BJ (cell line): ENCODE measurements at regions not wholly inside any gene's neighbourhood (a gene's known extent, or its start where the extent isn't known, plus 50 kb on each side); places are given as distances from the start of the nearest gene placed in this dataset.

ENCODE experiments used
- CTCF ChIA-PET: fragments of 350-600 bp; formaldehyde crosslinking; extraction: SDS; loops from one replicate; lab custom pipeline; 2021; ENCODE audit warnings: antibody characterized with exemption, inconsistent platforms; lab: Yijun Ruan, JAX
- POLR2A ChIA-PET: fragments of 300-600 bp; sonication (Branson Sonifier 250); formaldehyde crosslinking; extraction: SDS; loops from one replicate; lab custom pipeline; 2021; ENCODE audit warnings: antibody characterized with exemption; lab: Charles Lee
- DNase-seq: peaks from one replicate; pipeline ENCODE4 v3.0.0-alpha.2; 2011; ENCODE audit warnings: low read depth
- H3K27me3 ChIP-seq: 2 replicates; pipeline ENCODE4 v1.6.0; 2011; ENCODE audit warnings: low read length; ENCODE audit not compliant: control insufficient read depth, insufficient read depth
- H3K36me3 ChIP-seq: 2 replicates; pipeline ENCODE4 v1.5.1; 2011; ENCODE audit warnings: low read length; ENCODE audit not compliant: control insufficient read depth, insufficient read depth
- H3K4me3 ChIP-seq: 2 replicates; pipeline ENCODE4 v1.5.1; 2011; ENCODE audit warnings: low read depth, mild to moderate bottlenecking, control low read depth, low read length
- TF ChIP-seq, protein P1 (sequence below): IDR thresholded peaks from 2 replicates; pipeline ENCODE4 v1.5.1; 2011; ENCODE audit warnings: low read depth, mild to moderate bottlenecking, control low read depth, inconsistent platforms, low read length, moderate library complexity; ENCODE audit not compliant: insufficient read depth

DNA sequence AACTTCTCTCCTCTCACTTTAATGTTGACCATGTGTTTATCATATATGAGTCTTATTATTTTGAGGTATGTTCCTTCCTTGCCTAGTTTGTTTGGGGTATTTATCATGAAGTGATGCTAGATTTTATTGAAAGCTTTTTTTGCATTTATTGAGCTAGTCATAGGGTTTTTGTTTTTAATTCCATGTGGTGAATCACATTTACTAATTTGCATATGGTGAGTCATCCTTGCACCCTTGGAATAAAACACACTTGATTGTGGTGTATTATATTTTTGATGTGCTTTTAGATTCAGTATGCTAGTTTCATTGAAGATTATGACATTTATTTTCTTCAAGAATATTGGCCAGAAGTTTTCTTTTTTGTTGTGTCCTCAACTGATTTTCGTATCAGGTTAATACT, 464.6 kb downstream of the PCDH18 start:
- ChIA-PET CTCF (no interaction called here), POLR2A (no interaction called here)
- TF ChIP-seq, protein P1, sequence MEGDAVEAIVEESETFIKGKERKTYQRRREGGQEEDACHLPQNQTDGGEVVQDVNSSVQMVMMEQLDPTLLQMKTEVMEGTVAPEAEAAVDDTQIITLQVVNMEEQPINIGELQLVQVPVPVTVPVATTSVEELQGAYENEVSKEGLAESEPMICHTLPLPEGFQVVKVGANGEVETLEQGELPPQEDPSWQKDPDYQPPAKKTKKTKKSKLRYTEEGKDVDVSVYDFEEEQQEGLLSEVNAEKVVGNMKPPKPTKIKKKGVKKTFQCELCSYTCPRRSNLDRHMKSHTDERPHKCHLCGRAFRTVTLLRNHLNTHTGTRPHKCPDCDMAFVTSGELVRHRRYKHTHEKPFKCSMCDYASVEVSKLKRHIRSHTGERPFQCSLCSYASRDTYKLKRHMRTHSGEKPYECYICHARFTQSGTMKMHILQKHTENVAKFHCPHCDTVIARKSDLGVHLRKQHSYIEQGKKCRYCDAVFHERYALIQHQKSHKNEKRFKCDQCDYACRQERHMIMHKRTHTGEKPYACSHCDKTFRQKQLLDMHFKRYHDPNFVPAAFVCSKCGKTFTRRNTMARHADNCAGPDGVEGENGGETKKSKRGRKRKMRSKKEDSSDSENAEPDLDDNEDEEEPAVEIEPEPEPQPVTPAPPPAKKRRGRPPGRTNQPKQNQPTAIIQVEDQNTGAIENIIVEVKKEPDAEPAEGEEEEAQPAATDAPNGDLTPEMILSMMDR: no peak

DNA sequence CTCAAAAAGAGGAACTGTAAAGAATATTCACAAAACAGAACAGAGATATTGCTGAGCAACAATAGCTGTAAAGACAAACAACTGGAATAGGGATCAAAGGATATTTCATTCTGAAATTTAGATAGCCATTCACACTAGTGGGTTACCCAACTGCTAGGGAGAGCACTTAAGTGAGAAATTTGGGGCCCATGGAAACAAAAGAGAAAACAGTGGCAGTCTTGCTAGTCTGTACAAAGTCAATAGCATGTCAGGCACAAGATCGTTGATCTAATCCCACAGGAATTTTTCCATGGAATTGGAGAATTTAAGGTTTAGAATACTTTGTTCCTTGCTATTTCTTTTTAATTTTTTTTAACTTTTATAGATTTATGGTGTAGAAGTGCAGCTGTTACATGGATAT, 467.0 kb downstream of the PCDH18 start:
- no peaks in the 10 kb centered on the region for H3K27me3 ChIP-seq
- TF ChIP-seq, protein P1: no peak
- H3K4me3 ChIP-seq: no peak overlapping the region
- DNase-seq: no peak
- ChIA-PET POLR2A (no interaction called here), CTCF (no interaction called here)
- H3K36me3 ChIP-seq: no peaks in the 10 kb centered on the region

More for the DNA sequence above, 464.6 kb downstream of the PCDH18 start:
- Histone ChIP-seq H3K4me3 (no peak overlapping the region), H3K36me3 (no peaks in the 10 kb centered on the region), H3K27me3 (no peaks in the 10 kb centered on the region)
- DNase-seq: no peak

DNA sequence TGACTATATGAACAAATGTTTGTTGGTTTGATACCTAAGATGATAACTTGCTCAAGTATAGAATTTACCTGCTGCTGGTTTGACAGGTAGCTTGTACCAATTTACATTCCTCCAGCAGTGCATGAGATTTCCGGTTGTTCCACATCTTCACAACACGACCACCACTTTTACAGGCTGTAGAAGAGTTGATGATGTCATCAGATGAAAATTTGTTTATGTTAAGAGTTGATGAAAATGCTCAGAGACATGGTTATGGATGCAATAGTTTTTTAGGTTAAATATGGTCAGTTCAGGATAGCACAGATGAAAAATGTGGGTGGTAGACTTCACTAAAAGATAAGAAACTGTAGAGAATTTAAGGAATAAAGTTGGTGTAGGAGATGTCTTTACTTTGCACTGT, 468.3 kb downstream of the PCDH18 start:
- H3K27me3 ChIP-seq: no peaks in the 10 kb centered on the region
- no peak overlapping the region for H3K4me3 ChIP-seq
- DNase-seq: no peak
- TF ChIP-seq, protein P1: no peak
- no peaks in the 10 kb centered on the region for H3K36me3 ChIP-seq
- ChIA-PET POLR2A (no interaction called here), CTCF (no interaction called here)

DNA sequence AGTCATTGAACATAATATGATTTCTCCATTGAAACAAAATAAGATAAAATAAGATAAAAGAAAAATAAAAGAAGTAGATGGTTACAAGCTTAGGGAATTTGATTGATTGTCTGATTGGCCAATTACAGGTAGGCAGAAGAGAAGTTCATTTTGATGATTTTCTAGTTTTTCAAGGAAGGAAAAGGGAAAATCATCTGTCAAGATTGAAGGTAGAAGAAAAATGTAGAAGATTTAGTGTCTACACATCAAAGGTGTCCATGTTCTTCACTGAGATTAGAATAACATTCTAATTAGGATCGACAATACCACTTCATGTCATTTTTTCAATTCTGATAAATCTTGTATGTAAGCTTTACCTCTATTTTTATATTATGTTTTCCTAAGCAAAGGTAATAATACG, 489.1 kb downstream of the PCDH18 start:
- POLR2A ChIA-PET: no interaction called here
- no peaks in the 10 kb centered on the region for H3K36me3 ChIP-seq
- H3K27me3 ChIP-seq: no peaks in the 10 kb centered on the region
- DNase-seq: no peak
- CTCF ChIA-PET: no interaction called here
- TF ChIP-seq, protein P1: no peak
- H3K4me3 ChIP-seq: no peak overlapping the region

DNA sequence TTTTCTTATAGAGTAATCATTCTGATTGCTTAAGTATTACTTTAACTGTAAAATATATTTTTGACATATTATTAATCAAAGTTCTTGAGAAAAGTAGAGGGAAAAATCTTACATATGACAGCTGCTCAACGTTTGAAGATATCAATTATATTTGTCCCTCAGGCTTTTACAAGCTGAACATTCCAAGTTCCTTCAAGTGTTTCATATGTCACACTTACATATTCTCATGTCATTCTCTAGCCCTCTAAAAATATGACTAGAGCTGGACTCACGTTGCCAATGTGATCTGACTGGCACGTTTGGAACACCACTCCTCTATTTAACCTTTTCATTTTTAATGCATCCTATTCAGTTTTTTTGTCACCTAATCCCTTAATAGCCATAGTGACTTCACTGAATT, 492.9 kb downstream of the PCDH18 start:
- Histone ChIP-seq H3K27me3 (no peaks in the 10 kb centered on the region), H3K4me3 (no peak overlapping the region), H3K36me3 (no peaks in the 10 kb centered on the region)
- POLR2A ChIA-PET: no interaction called here
- TF ChIP-seq, protein P1: no peak
- CTCF ChIA-PET: no interaction called here
- no peak for DNase-seq
